Esophagus squamous epithelium (tissue), 4 donors: ENCODE measurements at regions not wholly inside any gene's neighbourhood (a gene's known extent, or its start where the extent isn't known, plus 50 kb on each side); places are given as distances from the start of the nearest gene placed in this dataset.

Experiments
- CTCF ChIP-seq, 6 experiments: fragments of 450-650 bp in 4 of 6; fragments of 200-600 bp in 2 of 6; sonication (generic) in 2 of 6; IDR thresholded peaks; one replicate each; pipeline ENCODE4 v1.5.1; 2016 to 2019; ENCODE audit warnings: antibody characterized with exemption in 6 of 6, mild to moderate bottlenecking in 4 of 6, moderate library complexity in 4 of 6
- POLR2A ChIP-seq, 4 donors: fragments of 450-650 bp; IDR thresholded peaks; one replicate each; pipeline ENCODE4 v1.6.1; 2017; ENCODE audit warnings: antibody characterized with exemption in 4 of 4, mild to moderate bottlenecking in 4 of 4, moderate library complexity in 3 of 4

- TF ChIP-seq CTCF (IDR thresholded peaks at IDR 0.05) (peak in 4 of 6 experiments; percentile 37 to 51 (median 40)), POLR2A (IDR thresholded peaks at IDR 0.05) (no peak)
Observed at GRCh38 chr3:87771337-87772192, 287.2 kb downstream of the CGGBP1 start.
